ENCODE measurements at regions not wholly inside any gene's neighbourhood (a gene's known extent, or its start where the extent isn't known, plus 50 kb on each side); places are given as distances from the start of the nearest gene placed in this dataset.

DNA sequence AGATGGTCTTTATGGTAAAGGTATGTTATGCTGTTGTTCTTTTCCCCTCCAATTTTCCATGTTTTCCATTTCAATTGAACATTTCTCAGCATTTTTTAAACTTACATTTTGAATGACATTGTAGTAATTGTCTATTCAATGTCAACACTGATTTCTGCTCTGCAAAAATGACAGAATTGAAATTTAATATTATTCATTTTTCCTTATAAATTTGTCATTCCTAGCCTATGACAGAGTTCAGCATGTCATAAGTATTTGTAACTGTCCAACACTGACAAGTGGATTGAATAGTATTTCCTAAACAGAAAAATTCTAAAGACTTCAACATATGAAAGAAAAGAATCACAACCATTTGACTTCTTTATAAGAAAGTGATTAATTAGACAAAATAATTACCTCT lies 1478.3 kb upstream of the CDH6 start:
- Histone ChIP-seq H3T11ph (ENCODE audit: low read length) (no peak overlapping the region), H3K14ac (ENCODE audit: insufficient read depth, low read length) (no peak overlapping the region), H4K5ac (ENCODE audit: insufficient read length, low read depth, low read length) (no peak overlapping the region), H3K23me2 (ENCODE audit: insufficient read length, low read depth, low read length, poor library complexity, severe bottlenecking) (no peaks in the 10 kb centered on the region), H3K79me2 (ENCODE audit: insufficient read depth, low read length) (no peaks in the 10 kb centered on the region), H2BK5ac (ENCODE audit: insufficient read length, low read length) (no peak overlapping the region), H3K18ac (ENCODE audit: insufficient read length, low read depth, low read length) (no peak overlapping the region), H3K27me3 (ENCODE audit: insufficient read depth, low read length) (no peaks in the 10 kb centered on the region), H3K4ac (ENCODE audit: low read depth, low read length) (no peak overlapping the region), H3K79me1 (ENCODE audit: insufficient read depth, low read depth, low read length, poor library complexity, severe bottlenecking) (no peaks in the 10 kb centered on the region), H2AK5ac (ENCODE audit: insufficient read length, low read length) (no peak overlapping the region), H3K9me3 (ENCODE audit: control insufficient read depth, low read depth, low read length) (no peaks in the 10 kb centered on the region), H3K4me2 (ENCODE audit: insufficient read depth, insufficient read length, low read length) (no peak overlapping the region), H4K20me1 (ENCODE audit: control insufficient read depth, insufficient read depth, insufficient read length) (no peaks in the 10 kb centered on the region), H4K91ac (ENCODE audit: insufficient read length, low read depth, low read length) (no peak overlapping the region), H2BK15ac (ENCODE audit: low read depth, low read length) (no peak overlapping the region), H4K8ac (replicated peaks; ENCODE audit: insufficient read length, low read depth, low read length) (no peak overlapping the region), H2AFZ (ENCODE audit: low read length) (no peak overlapping the region), H3K9ac (ENCODE audit: extremely low read depth, insufficient read length, low read length) (no peak overlapping the region), H3K56ac (ENCODE audit: insufficient read length, low read depth, low read length) (no peak overlapping the region), H3K4me1 (ENCODE audit: insufficient read depth, low read length) (no peaks in the 10 kb centered on the region), H2BK20ac (ENCODE audit: low read depth, low read length, poor library complexity, severe bottlenecking) (no peak overlapping the region), H2BK12ac (ENCODE audit: insufficient read length, low read depth, low read length) (no peak overlapping the region), H2BK120ac (ENCODE audit: low read depth, low read length, poor library complexity, severe bottlenecking) (no peak overlapping the region), H3K23ac (ENCODE audit: insufficient read length, low read depth, low read length) (no peak overlapping the region), H3K27ac (ENCODE audit: insufficient read length, low read depth, low read length) (no peak overlapping the region)
- DNase-seq = no peak
- Mint-ChIP-seq H3K27ac (no peak overlapping the region), H3K9me3 (no peaks in the 10 kb centered on the region; a peak in 1 of 5 replicates), H3K4me1 (no peaks in the 10 kb centered on the region), H3K27me3 (ENCODE audit: low read depth) (no peaks in the 10 kb centered on the region), H3K4me3 (no peak overlapping the region), H3K36me3 (ENCODE audit: insufficient read depth in 1 of 3, low read depth in 3 of 3) (no peaks in the 10 kb centered on the region; a peak in 1 of 7 replicates)
- TF ChIP-seq, protein P1, sequence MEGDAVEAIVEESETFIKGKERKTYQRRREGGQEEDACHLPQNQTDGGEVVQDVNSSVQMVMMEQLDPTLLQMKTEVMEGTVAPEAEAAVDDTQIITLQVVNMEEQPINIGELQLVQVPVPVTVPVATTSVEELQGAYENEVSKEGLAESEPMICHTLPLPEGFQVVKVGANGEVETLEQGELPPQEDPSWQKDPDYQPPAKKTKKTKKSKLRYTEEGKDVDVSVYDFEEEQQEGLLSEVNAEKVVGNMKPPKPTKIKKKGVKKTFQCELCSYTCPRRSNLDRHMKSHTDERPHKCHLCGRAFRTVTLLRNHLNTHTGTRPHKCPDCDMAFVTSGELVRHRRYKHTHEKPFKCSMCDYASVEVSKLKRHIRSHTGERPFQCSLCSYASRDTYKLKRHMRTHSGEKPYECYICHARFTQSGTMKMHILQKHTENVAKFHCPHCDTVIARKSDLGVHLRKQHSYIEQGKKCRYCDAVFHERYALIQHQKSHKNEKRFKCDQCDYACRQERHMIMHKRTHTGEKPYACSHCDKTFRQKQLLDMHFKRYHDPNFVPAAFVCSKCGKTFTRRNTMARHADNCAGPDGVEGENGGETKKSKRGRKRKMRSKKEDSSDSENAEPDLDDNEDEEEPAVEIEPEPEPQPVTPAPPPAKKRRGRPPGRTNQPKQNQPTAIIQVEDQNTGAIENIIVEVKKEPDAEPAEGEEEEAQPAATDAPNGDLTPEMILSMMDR (conservative IDR thresholded peaks at IDR 0.05) = no peak

All from H9 (cell line).